A673 (cell line): ENCODE measurements at regions not wholly inside any gene's neighbourhood (a gene's known extent, or its start where the extent isn't known, plus 50 kb on each side); places are given as distances from the start of the nearest gene placed in this dataset.

Experiments
- BruUV-seq: library from RNA; stranded (reverse); fragments of 400-500 nt; replicated peaks from 2 replicates; lab custom pipeline; 2021; lab: Mats Ljungman, UMichigan
- CTCF ChIA-PET: fragments of 300-600 bp; sonication (Branson Sonifier 250); formaldehyde crosslinking; loops from one replicate; lab custom pipeline; 2022; ENCODE audit warnings: antibody characterized with exemption; lab: Charles Lee
- POLR2A ChIA-PET: fragments of 300-600 bp; sonication (Branson Sonifier 250); formaldehyde crosslinking; loops from one replicate; lab custom pipeline; 2022; ENCODE audit warnings: antibody characterized with exemption; ENCODE audit not compliant: low non-redundant PET; lab: Charles Lee
- DNase-seq: peaks from one replicate; pipeline ENCODE4 v3.0.0-alpha.2; 2015; ENCODE audit warnings: low spot score
- H3K27ac ChIP-seq: fragments of 200-600 bp; sonication (generic); 2 replicates; pipeline ENCODE4 v1.5.1; 2016; ENCODE audit warnings: mixed run types, low read depth, mild to moderate bottlenecking, mixed read lengths, antibody characterized with exemption, low read length; ENCODE audit not compliant: poor library complexity, severe bottlenecking
- H3K27me3 ChIP-seq: fragments of 200-600 bp; sonication (generic); replicated peaks from 2 replicates; pipeline ENCODE4 v1.6.1; 2017; ENCODE audit warnings: mixed run types, low read depth, mild to moderate bottlenecking, mixed read lengths, antibody characterized with exemption, low read length; ENCODE audit not compliant: insufficient read depth, poor library complexity
- H3K36me3 ChIP-seq: fragments of 200-600 bp; sonication (generic); 2 replicates; pipeline ENCODE4 v1.6.1; 2016; ENCODE audit warnings: mixed run types, mild to moderate bottlenecking, mixed read lengths, antibody characterized with exemption, low read length; ENCODE audit not compliant: insufficient read depth, poor library complexity, severe bottlenecking
- H3K4me1 ChIP-seq: fragments of 200-600 bp; sonication (generic); 2 replicates; pipeline ENCODE4 v1.6.1; 2017; ENCODE audit warnings: mixed run types, mild to moderate bottlenecking, mixed read lengths, antibody characterized with exemption, low read length; ENCODE audit not compliant: insufficient read depth, poor library complexity, severe bottlenecking
- H3K4me3 ChIP-seq: fragments of 200-600 bp; sonication (generic); 2 replicates; pipeline ENCODE4 v1.5.1; 2016; ENCODE audit warnings: low read depth, mixed run types, mild to moderate bottlenecking, mixed read lengths, low read length; ENCODE audit not compliant: poor library complexity, severe bottlenecking
- H3K9me3 ChIP-seq: fragments of 200-600 bp; sonication (generic); 2 replicates; pipeline ENCODE4 v1.6.1; 2016; ENCODE audit warnings: mixed run types, low read depth, mild to moderate bottlenecking, mixed read lengths, antibody characterized with exemption, low read length; ENCODE audit not compliant: poor library complexity, severe bottlenecking
- EZH2 ChIP-seq: fragments of 200-600 bp; sonication (generic); IDR thresholded peaks from 2 replicates; pipeline ENCODE4 v1.6.1; 2017; ENCODE audit warnings: borderline replicate concordance, low read depth, mild to moderate bottlenecking, mixed read lengths, antibody characterized with exemption, low read length; ENCODE audit not compliant: poor library complexity, severe bottlenecking
- intact Hi-C: fragments of 100-400 bp; cut with micrococcal nuclease; formaldehyde crosslinking; loops from one replicate; pipeline ENCODE4 v1.10.0; 2022; ENCODE audit not compliant: unreplicated experiment
- TF ChIP-seq, protein P1 (sequence below): fragments of 300-800, 200-600 bp; sonication (generic); conservative IDR thresholded peaks from 2 replicates; pipeline ENCODE4 v1.5.1; 2017; ENCODE audit warnings: low read depth, mild to moderate bottlenecking, antibody characterized with exemption, low read length, moderate library complexity, mixed read lengths

DNA sequence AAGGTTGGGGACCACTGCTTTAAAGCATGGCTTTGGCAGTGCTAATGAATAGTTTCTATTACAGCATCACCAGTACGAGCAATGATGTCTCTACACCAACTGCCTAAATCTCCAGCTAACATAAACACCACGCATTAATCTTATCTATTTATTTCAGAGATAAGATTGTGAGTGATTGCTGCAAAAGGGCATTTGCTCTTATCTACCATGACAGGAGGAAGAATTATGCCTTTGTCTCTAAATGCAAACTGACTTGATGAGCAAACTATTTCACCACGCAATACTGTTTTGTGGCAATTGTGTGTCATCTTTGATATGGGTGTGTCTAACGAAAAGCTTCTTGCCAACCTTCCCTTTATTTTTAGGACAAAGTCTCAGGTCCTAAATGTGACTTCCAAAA is 684.9 kb downstream of the SORCS1 start:
- no TSS peak for BruUV-seq
- H3K27me3 ChIP-seq: no peaks in the 10 kb centered on the region
- H3K4me3 ChIP-seq: no peak overlapping the region
- DNase-seq: no peak
- H3K4me1 ChIP-seq: peaks cover 8% of the 10 kb centered on the region
- POLR2A ChIA-PET: no interaction called here
- intact Hi-C loops: no loop called here
- H3K36me3 ChIP-seq: no peaks in the 10 kb centered on the region
- H3K27ac ChIP-seq: no peak overlapping the region
- TF ChIP-seq, protein P1, sequence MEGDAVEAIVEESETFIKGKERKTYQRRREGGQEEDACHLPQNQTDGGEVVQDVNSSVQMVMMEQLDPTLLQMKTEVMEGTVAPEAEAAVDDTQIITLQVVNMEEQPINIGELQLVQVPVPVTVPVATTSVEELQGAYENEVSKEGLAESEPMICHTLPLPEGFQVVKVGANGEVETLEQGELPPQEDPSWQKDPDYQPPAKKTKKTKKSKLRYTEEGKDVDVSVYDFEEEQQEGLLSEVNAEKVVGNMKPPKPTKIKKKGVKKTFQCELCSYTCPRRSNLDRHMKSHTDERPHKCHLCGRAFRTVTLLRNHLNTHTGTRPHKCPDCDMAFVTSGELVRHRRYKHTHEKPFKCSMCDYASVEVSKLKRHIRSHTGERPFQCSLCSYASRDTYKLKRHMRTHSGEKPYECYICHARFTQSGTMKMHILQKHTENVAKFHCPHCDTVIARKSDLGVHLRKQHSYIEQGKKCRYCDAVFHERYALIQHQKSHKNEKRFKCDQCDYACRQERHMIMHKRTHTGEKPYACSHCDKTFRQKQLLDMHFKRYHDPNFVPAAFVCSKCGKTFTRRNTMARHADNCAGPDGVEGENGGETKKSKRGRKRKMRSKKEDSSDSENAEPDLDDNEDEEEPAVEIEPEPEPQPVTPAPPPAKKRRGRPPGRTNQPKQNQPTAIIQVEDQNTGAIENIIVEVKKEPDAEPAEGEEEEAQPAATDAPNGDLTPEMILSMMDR: no peak
- no peak for TF ChIP-seq EZH2
- H3K9me3 ChIP-seq: no peaks in the 10 kb centered on the region
- CTCF ChIA-PET: no interaction called here

DNA sequence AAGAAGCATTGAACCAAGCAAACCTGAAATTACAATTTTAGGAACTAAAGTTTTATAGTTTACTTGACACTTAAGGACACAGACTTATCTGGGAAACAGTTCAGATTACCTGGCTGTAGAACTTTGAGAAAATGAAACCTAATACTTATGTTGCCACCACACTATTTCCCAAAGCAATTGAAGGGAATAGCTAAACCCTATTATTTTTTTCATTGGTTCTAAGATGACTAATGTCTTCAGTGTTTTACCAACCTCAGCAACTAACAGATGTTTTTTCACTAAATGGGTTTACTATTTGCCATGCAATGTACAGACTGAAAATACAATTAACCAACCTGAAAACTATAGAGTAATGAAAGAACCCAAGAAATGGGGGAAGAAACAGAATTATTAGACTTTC is 689.6 kb downstream of the SORCS1 start:
- intact Hi-C loops: no loop called here
- DNase-seq: no peak
- Histone ChIP-seq H3K36me3 (no peaks in the 10 kb centered on the region), H3K27ac (no peak overlapping the region), H3K4me1 (peaks cover 8% of the 10 kb centered on the region), H3K9me3 (no peaks in the 10 kb centered on the region), H3K4me3 (no peak overlapping the region), H3K27me3 (no peaks in the 10 kb centered on the region)
- TF ChIP-seq EZH2: no peak
- TF ChIP-seq, protein P1: no peak
- POLR2A ChIA-PET: no interaction called here
- CTCF ChIA-PET: no interaction called here
- BruUV-seq: no TSS peak

DNA sequence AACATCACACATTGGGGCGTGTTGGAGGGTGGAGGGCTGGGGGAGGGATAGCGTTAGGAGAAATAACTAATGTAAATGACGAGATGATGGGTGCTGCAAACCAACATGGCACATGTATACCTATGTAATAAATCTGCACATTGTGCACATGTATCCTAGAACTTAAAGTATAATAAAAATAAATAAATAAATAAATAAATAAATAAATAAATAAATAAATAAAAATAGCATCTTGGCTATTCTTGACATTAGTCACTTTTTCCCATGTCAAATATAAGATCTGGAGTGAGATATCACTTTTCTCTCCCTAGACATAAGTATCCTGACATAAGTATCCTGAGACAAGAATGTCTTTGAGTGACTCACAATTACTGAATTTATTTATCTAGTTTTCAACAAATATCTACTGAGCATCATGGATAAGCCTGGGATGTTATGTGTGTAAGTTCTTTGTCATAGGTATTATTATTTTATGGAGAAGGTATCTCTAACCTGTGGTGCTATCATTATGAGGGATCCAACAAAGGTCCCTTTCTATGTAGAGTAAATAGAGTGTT is 691.3 kb downstream of the SORCS1 start:
- no peak overlapping the region for H3K4me3 ChIP-seq
- ChIA-PET CTCF (no interaction called here), POLR2A (no interaction called here)
- DNase-seq: no peak
- BruUV-seq: no TSS peak
- no peak overlapping the region for H3K27ac ChIP-seq
- H3K4me1 ChIP-seq: peaks cover 8% of the 10 kb centered on the region
- H3K9me3 ChIP-seq: no peaks in the 10 kb centered on the region
- no peaks in the 10 kb centered on the region for H3K36me3 ChIP-seq
- H3K27me3 ChIP-seq: no peaks in the 10 kb centered on the region
- intact Hi-C loops: no loop called here
- TF ChIP-seq EZH2: no peak
- TF ChIP-seq, protein P1: no peak
